Spleen (tissue), 11 donors: ENCODE measurements at regions not wholly inside any gene's neighbourhood (a gene's known extent, or its start where the extent isn't known, plus 50 kb on each side); places are given as distances from the start of the nearest gene placed in this dataset.

Experiments used
- DNase-seq: peaks from one replicate; pipeline ENCODE4 v3.0.0-alpha.2; 2020
- H3K27ac ChIP-seq, 8 donors: fragments of 200-600 bp; sonication (generic) in 7 of 8; 1 replicate in 4 of 8; 2 replicates in 4 of 8; pipeline versions ENCODE4 v1.5.0 to v1.8.0; 2016 to 2021; ENCODE audit warnings: inconsistent platforms in 4 of 8, mild to moderate bottlenecking in 4 of 8, moderate library complexity in 1 of 8
- H3K27me3 ChIP-seq, 7 donors: fragments of 200-600 bp; sonication (generic) in 6 of 7; replicated peaks in 1 of 7; 1 replicate in 4 of 7; 2 replicates in 3 of 7; pipeline versions ENCODE4 v1.5.0 to v1.8.0; 2016 to 2021; ENCODE audit warnings: inconsistent platforms in 3 of 7, mild to moderate bottlenecking in 1 of 7
- H3K36me3 ChIP-seq, 6 donors: fragments of 200-600 bp; sonication (generic) in 5 of 6; 1 replicate in 4 of 6; 2 replicates in 2 of 6; pipeline versions ENCODE4 v1.5.0 to v1.8.0; 2016 to 2021; ENCODE audit warnings: inconsistent platforms in 2 of 6
- H3K4me1 ChIP-seq, 6 donors: fragments of 200-600 bp; sonication (generic) in 5 of 6; 1 replicate in 3 of 6; 2 replicates in 3 of 6; pipeline versions ENCODE4 v1.5.0 to v1.8.0; 2016 to 2021; ENCODE audit warnings: inconsistent platforms in 3 of 6
- H3K4me3 ChIP-seq, 8 donors: fragments of 200-600 bp; sonication (generic) in 7 of 8; 1 replicate in 4 of 8; 2 replicates in 4 of 8; pipeline versions ENCODE4 v1.5.0 to v1.8.0; 2016 to 2021; ENCODE audit warnings: inconsistent platforms in 4 of 8, mild to moderate bottlenecking in 4 of 8, moderate library complexity in 2 of 8
- H3K9me3 ChIP-seq, 8 donors: fragments of 200-600 bp; sonication (generic) in 7 of 8; 1 replicate in 4 of 8; 2 replicates in 4 of 8; pipeline versions ENCODE4 v1.5.0 to v1.8.0; 2016 to 2021; ENCODE audit warnings: inconsistent platforms in 4 of 8
- CTCF ChIP-seq, 11 experiments: fragments of 200-600 bp in 7 of 11; fragments of 450-650 bp in 4 of 11; sonication (generic) in 4 of 11; IDR thresholded peaks in 8 of 11; conservative IDR thresholded peaks in 3 of 11; 1 replicate in 7 of 11; 2 replicates in 4 of 11; pipeline versions ENCODE4 v1.4.0 to v1.8.0; 2016 to 2021; ENCODE audit warnings: antibody characterized with exemption in 11 of 11, inconsistent platforms in 4 of 11, mild to moderate bottlenecking in 1 of 11
- POLR2A ChIP-seq, 3 donors: fragments of 450-650 bp; IDR thresholded peaks; one replicate each; pipeline ENCODE4 v1.5.1; 2017; ENCODE audit warnings: antibody characterized with exemption in 3 of 3, mild to moderate bottlenecking in 1 of 3
- POLR2AphosphoS5 ChIP-seq, 3 donors: sonication (generic); formaldehyde crosslinking; IDR thresholded peaks; one replicate each; pipeline ENCODE4 v1.5.1; 2017; ENCODE audit warnings: antibody characterized with exemption in 3 of 3
- WGBS, 5 donors: extraction: QIAGEN DNeasy Blood & Tissue Kit in 3 of 5; methylation state at CpG; one replicate each; pipeline versions ENCODE4 v1.1.5 to v1.1.7; 2013 to 2018; 5-methylcytosine and 5-hydroxymethylcytosine counted together
- intact Hi-C: fragments of 100-400 bp; cut with DNase I; formaldehyde crosslinking; loops from one replicate; pipeline ENCODE4 v1.15.0; 2023; ENCODE audit warnings: low total_unique reads
- donor health status: healthy with polysubstance abuse.
- donor health status: DM: no; HTN: no; CAD: no; lungs with moderate emphysema.
- donor health status: DM: no; HTN: no; CAD: no.
- donor health status: Bipolar disorder and iron deficiency.
- donor health status: healthy.
- donor health status: DM: no; HTN: no; CAD: no.
- donor health status: DM: yes; HTN: yes; CAD: no.

GRCh38 chrX:79082899-79083298 lies 61.6 kb upstream of the GPR174 start:
- Histone ChIP-seq H3K9me3 (no peaks in the 10 kb centered on the region), H3K27me3 (no peaks in the 10 kb centered on the region), H3K4me3 (no peak overlapping the region), H3K27ac (peak overlapping the region in 1 of 8 donors; percentile 5), H3K4me1 (peaks cover 0 to 13% (median 0%) of the 10 kb centered on the region in 6 donors), H3K36me3 (no peaks in the 10 kb centered on the region)
- no peak for DNase-seq
- no peak for TF ChIP-seq POLR2A (IDR thresholded peaks at IDR 0.05)
- TF ChIP-seq CTCF (IDR thresholded peaks at IDR 0.05 in 8 of 11, conservative IDR thresholded peaks at IDR 0.05 in 3 of 11), result no peak
- no peak for TF ChIP-seq POLR2AphosphoS5 (IDR thresholded peaks at IDR 0.05)
- 55 to 72% (median 66%) methylated on average over 3 of the region's 3 CpGs for WGBS, 5 donors
- intact Hi-C loops, result no loop called here

GRCh38 chrX:79084923-79085322 lies 59.6 kb upstream of the GPR174 start:
- Histone ChIP-seq H3K4me3 (no peak overlapping the region), H3K27ac (peak overlapping the region in 1 of 8 donors; percentile 0), H3K27me3 (no peaks in the 10 kb centered on the region), H3K9me3 (no peaks in the 10 kb centered on the region), H3K4me1 (peaks cover 0 to 21% (median 0%) of the 10 kb centered on the region in 6 donors), H3K36me3 (no peaks in the 10 kb centered on the region)
- intact Hi-C loops, result no loop called here
- no peak for DNase-seq
- WGBS, 5 donors, result 71 to 100% (median 80%) methylated on average over 1 of the region's 1 CpG
- TF ChIP-seq CTCF (IDR thresholded peaks at IDR 0.05 in 8 of 11, conservative IDR thresholded peaks at IDR 0.05 in 3 of 11), result no peak
- no peak for TF ChIP-seq POLR2AphosphoS5 (IDR thresholded peaks at IDR 0.05)
- TF ChIP-seq POLR2A (IDR thresholded peaks at IDR 0.05), result no peak

GRCh38 chrX:79089896-79090584 lies 54.4 kb upstream of the GPR174 start:
- Histone ChIP-seq H3K27ac (peak overlapping the region in 7 of 8 donors; percentile 2 to 73 (median 43)), H3K4me1 (peaks cover 0 to 13% (median 0%) of the 10 kb centered on the region in 6 donors), H3K36me3 (no peaks in the 10 kb centered on the region), H3K9me3 (no peaks in the 10 kb centered on the region), H3K27me3 (no peaks in the 10 kb centered on the region), H3K4me3 (no peak overlapping the region)
- intact Hi-C loops, result no loop called here
- TF ChIP-seq CTCF (IDR thresholded peaks at IDR 0.05 in 8 of 11, conservative IDR thresholded peaks at IDR 0.05 in 3 of 11), result no peak
- no peak for TF ChIP-seq POLR2A (IDR thresholded peaks at IDR 0.05)
- DNase-seq, result no peak

DNA sequence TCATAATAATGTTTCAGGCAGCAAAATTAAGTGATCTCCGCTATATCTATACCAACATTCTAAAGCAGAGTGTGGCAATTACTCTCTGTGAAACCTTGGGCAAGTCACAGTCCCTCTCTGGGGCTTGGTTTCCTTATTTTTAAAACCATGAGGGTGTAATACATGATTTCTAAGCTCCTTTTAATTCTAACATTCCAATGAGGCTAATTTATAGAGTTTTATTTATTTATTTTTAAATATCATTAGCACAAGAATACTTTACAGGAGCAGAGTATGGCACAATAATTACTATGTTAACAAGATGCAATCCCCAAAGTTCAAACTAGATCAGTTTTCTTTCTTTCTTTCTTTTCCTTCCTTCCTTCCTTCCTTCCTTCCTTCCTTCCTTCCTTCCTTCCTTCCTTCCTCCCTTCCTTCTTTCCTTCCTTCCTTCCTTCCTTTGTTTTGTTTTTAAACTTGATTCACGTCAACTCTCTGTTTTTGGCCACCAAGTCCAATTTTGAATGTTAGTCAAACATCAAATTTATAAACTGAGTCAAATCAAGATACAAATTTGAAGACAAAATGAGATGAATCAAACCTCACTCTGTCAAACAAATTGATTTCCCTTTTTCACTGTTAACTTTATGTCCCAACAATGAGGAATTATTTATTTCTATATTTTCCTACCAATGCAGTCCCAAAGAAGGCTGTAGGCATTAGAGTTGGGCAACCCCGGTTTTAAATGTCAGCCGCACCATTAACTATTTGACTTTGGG lies 50.2 kb upstream of the GPR174 start:
- 71 to 92% (median 80%) methylated on average over 4 of the region's 4 CpGs for WGBS, 5 donors
- Histone ChIP-seq H3K9me3 (no peaks in the 10 kb centered on the region), H3K4me3 (no peak overlapping the region), H3K4me1 (peaks cover 0 to 34% (median 8%) of the 10 kb centered on the region in 6 donors), H3K36me3 (no peaks in the 10 kb centered on the region), H3K27ac (peak overlapping the region in 1 of 8 donors; percentile 82), H3K27me3 (no peaks in the 10 kb centered on the region)
- TF ChIP-seq POLR2AphosphoS5 (IDR thresholded peaks at IDR 0.05) (no peak), POLR2A (IDR thresholded peaks at IDR 0.05) (no peak), CTCF (IDR thresholded peaks at IDR 0.05 in 8 of 11, conservative IDR thresholded peaks at IDR 0.05 in 3 of 11) (no peak)
- no peak for DNase-seq
- intact Hi-C loops, result no loop called here
